NOMO-1 treated with DMSO at 0.1 percent for 48 hours (cell line): ENCODE measurements at regions not wholly inside any gene's neighbourhood (a gene's known extent, or its start where the extent isn't known, plus 50 kb on each side); places are given as distances from the start of the nearest gene placed in this dataset.

Experiments
- DNase-seq: peaks from one replicate; lab custom pipeline; 2025; ENCODE audit not compliant: unreplicated experiment; lab: John Stamatoyannopoulos, UW

GRCh38 chr22:49642331-49642730, 185.3 kb downstream of the BRD1 start:
- no peak for DNase-seq

DNA sequence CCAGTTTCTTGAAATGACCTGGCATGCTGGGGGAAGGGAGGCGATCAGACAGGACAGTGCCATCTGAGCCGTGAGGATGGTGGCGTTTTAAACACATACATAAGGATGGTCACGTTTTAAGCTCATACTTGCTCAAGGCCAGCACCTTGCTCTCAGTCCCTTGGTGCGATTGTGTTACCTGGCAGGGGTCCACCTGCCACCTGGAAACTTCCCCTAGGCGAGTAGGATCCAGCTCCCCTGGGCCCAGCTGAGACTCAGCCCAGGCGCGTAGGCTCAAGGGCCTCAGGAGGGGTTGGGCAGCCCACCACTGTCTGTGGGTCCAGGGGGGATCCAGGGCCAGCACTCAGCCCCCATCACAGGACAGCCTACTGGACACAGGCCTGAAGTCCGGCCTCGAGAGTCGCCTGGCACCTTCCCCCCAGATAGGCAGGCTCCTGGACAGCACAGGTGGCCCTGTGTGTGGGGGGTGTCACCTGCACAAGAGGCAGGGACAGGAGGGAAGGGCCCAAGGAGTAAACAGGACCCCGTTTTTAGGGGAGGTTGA, 185.8 kb downstream of the BRD1 start:
- no peak for DNase-seq

DNA sequence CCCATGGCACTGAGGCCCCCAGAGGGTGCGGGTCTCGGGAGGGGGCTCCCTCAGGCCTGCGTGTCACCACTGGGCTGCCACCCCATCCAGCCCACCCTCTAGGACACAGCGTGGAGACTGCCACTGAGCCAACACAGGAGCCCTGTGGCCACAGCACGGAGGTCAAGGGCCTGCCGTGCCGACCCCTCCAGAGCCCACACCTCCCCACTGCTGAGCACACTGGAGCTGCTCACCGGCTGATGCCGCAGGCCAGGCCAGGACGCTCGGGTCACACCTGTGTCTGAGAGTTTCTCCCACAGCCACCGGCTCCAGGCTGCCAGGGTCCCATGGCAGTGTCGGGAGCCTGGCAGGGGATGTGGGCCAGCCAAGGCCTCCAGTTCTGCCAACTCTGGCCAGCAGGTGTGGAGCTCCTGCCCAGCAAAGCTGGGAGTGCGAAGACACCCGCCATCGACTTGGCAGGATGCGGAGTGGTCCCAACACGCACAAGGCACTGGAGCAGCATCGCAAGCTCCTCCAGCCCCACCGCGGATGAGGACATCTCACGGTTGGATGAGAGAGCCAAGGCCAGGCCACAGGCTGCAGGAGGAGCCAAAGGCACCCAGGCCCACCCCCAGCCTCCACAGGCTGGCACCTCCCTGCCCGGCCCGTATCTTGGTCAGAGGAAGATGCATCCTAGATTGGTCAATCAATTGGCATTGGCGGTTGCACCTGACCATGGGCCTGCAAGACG, 187.1 kb downstream of the BRD1 start:
- DNase-seq: no peak

DNA sequence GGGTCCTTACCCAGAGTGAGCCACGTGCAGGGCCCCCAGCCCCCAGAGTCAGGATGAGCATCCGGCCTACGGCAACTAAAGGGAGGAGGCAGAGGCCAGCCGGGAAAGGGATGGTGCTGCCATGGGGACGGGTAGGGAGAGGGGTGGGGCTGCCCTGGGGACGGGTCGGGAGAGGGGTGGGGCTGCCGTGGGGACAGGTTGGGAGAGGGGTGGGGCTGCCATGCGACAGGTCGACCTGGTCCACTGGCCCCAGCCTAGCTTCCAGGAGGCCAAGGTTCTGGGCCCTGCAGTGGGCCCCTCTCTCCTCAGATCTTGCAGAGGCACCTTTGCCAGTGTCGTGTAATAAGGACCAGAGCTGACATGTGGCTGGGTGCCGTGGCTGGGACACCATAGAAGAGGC, 187.7 kb downstream of the BRD1 start:
- no peak for DNase-seq

DNA sequence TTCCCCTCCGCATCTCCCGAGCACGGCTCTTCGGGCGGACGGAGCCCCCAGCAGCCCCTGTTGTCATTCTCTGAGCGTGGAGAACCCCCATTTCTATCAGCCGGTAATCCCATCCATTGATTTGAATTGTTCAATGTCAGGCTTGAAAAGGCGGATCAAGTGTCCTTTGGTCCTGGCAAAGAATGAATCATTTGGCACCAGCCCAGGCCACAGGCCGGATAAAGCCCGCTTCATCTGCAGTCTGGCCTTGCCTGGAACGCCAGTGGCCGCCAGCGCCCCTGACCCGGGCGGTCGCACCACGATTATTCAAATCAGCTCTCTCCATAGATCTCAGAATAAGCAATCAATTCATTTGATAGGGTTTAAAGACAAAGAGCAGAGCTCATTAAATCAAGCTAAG, 188.9 kb downstream of the BRD1 start:
- DNase-seq: no peak

DNA sequence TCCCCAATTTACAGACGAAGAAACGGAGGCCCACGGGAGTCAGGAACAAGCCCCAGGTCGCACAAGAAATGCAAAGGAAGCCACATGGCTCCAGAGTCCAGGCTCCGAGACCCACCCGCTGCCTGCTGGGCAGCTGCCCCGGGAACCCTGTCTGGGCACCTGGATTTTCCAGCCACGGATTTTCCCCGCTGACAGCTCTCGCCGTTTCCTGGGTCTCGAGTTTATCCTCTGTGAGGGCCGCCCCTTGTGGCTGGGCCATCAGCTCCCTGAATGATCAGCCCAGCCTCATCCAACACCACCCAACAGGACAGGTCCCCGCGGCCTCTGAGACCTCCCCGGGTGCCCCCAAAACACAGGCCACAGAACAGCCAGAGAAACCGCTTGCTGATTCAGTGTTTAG, 189.7 kb downstream of the BRD1 start:
- no peak for DNase-seq

DNA sequence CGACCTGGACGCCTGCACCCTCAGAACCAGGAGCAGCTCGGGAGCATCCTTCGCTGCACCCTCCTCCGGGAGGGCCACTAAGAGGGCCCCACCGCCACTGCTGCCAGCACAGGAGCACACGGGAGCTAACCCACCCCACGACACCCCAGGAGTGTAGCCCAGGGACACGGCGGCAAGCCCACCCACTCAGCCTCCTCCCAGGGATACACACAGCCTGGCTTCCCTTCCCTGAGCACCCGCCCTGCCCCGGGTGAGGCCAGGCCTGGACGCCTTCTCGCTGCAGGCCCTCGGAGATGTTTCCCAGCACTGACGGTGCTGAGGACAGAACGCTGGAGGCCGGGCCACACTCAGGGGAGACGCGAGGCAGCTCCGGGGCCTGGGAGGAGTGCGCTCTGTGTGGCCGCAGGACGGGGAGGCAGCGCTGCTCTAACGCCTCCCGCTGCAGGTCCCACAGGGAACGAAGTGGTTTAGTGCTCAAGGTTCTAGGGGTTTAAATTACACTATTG, 190.4 kb downstream of the BRD1 start:
- no peak for DNase-seq

- no peak for DNase-seq
These were observed 191.0 kb downstream of the BRD1 start for GRCh38 chr22:49636649-49637048.

GRCh38 chr22:49636214-49636613, 191.5 kb downstream of the BRD1 start:
- DNase-seq: no peak

- no peak for DNase-seq
These were observed 193.5 kb downstream of the BRD1 start for GRCh38 chr22:49634006-49634772.

GRCh38 chr22:49633010-49633324, 194.7 kb downstream of the BRD1 start:
- no peak for DNase-seq

- peak; percentile 35 for DNase-seq
These were observed 195.3 kb downstream of the BRD1 start for GRCh38 chr22:49632199-49633009.

- DNase-seq: no peak
These were observed 197.2 kb downstream of the BRD1 start for GRCh38 chr22:49630448-49630946.

DNA sequence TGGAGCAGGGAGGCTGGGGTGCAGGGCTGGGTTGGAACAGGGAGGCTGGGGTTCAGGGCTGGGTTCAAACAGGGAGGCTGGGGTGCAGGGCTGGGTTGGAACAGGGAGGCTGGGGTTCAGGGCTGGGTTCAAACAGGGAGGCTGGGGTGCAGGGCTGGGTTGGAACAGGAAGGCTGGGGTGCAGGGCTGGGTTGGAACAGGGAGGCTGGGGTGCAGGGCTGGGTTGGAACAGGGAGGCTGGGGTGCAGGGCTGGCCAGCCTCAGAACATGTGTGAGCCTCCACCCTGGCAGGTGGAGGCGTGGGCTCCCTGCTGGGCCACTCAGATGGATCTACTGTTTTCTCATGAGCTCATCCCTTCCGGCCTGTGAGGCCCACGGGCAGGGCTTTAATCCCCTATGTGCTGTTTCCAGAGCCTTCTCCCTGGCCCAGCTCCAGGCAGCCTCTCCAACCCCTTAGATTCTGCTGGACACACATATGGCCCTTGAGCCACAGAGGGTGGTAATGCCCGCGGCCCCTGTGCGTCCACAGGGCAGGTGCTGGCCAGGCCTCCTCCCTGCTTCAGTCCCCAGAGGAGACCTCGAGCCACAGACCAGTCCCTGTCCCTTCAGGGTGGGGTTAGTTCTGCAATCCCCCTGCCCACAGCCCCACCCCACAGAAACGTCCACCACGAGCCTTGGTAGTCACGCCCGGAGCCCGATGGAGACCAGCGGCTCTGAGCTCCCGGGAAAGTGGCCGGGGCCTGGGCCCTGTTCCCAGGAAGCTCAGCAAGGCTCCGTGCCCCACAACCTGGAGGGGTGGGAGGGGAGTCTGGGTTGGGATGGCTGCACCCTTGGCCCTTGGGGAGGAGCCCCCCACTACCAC, 197.9 kb downstream of the BRD1 start:
- no peak for DNase-seq

- no peak for DNase-seq
These were observed 198.5 kb downstream of the BRD1 start for GRCh38 chr22:49629261-49629570.

- DNase-seq: no peak
These were observed 199.0 kb downstream of the BRD1 start for GRCh38 chr22:49628391-49629260.

GRCh38 chr22:49627217-49628181, 200.2 kb downstream of the BRD1 start:
- DNase-seq: no peak
